ENCODE measurements at regions not wholly inside any gene's neighbourhood (a gene's known extent, or its start where the extent isn't known, plus 50 kb on each side); places are given as distances from the start of the nearest gene placed in this dataset.

DNA sequence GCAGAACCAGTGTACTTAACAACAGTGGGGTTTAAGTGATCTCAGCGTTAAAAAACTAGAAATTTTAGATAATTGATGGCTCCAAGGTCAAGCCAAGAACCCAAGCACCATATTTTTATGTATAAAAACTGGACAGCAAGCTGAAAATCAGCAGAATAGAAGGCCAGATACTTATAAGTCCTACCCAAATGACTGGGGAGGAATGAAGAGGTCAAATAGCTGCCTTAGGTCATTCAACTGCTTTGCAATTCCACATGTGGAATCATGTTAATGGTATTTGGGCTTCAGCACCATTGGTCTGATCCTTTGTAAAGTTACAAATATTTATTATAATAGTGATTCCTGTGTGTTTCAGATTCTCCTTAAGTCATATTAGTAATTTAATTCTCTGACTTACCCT lies 108.4 kb downstream of the FAT3 start (continued):
- TF ChIP-seq, protein P1, sequence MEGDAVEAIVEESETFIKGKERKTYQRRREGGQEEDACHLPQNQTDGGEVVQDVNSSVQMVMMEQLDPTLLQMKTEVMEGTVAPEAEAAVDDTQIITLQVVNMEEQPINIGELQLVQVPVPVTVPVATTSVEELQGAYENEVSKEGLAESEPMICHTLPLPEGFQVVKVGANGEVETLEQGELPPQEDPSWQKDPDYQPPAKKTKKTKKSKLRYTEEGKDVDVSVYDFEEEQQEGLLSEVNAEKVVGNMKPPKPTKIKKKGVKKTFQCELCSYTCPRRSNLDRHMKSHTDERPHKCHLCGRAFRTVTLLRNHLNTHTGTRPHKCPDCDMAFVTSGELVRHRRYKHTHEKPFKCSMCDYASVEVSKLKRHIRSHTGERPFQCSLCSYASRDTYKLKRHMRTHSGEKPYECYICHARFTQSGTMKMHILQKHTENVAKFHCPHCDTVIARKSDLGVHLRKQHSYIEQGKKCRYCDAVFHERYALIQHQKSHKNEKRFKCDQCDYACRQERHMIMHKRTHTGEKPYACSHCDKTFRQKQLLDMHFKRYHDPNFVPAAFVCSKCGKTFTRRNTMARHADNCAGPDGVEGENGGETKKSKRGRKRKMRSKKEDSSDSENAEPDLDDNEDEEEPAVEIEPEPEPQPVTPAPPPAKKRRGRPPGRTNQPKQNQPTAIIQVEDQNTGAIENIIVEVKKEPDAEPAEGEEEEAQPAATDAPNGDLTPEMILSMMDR (conservative IDR thresholded peaks at IDR 0.05; ENCODE audit: low read depth in 2 of 2) = no peak
- TF ChIP-seq ZNF331 (CRISPR knock-in tag; IDR thresholded peaks at IDR 0.05; ENCODE audit: low read depth) = no peak
- TF ChIP-seq, protein P2, sequence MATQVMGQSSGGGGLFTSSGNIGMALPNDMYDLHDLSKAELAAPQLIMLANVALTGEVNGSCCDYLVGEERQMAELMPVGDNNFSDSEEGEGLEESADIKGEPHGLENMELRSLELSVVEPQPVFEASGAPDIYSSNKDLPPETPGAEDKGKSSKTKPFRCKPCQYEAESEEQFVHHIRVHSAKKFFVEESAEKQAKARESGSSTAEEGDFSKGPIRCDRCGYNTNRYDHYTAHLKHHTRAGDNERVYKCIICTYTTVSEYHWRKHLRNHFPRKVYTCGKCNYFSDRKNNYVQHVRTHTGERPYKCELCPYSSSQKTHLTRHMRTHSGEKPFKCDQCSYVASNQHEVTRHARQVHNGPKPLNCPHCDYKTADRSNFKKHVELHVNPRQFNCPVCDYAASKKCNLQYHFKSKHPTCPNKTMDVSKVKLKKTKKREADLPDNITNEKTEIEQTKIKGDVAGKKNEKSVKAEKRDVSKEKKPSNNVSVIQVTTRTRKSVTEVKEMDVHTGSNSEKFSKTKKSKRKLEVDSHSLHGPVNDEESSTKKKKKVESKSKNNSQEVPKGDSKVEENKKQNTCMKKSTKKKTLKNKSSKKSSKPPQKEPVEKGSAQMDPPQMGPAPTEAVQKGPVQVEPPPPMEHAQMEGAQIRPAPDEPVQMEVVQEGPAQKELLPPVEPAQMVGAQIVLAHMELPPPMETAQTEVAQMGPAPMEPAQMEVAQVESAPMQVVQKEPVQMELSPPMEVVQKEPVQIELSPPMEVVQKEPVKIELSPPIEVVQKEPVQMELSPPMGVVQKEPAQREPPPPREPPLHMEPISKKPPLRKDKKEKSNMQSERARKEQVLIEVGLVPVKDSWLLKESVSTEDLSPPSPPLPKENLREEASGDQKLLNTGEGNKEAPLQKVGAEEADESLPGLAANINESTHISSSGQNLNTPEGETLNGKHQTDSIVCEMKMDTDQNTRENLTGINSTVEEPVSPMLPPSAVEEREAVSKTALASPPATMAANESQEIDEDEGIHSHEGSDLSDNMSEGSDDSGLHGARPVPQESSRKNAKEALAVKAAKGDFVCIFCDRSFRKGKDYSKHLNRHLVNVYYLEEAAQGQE (IDR thresholded peaks at IDR 0.05; ENCODE audit: unreplicated experiment) = no peak

DNA sequence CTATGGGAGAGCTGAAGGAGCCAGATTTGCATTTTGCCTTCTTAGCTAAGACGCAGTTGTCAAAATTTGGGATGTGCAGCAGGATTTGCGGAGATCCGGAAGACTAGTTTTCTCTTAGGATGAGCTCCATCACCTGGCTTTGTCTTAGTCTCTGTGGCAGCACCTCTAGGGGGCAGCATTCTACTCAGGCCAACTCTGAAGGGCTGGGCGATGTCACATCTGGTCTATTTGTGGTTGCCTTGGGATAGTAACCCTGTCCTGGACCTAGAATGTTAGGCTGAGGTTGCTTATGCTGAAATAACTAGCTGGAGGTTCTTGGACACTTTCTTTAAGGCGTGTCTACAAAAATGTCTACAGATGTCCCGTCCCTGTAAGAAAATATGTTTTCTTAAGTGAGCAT lies 116.2 kb downstream of the FAT3 start:
- H3K27me3 Mint-ChIP-seq (ENCODE audit: insufficient read depth, low read depth, poor library complexity) = peaks cover 2% of the 10 kb centered on the region
- ATAC-seq = peak; percentile 96

More for the DNA sequence above, 116.2 kb downstream of the FAT3 start:
- peak; percentile 87 for DNase-seq (ENCODE audit: low spot score)
- Mint-ChIP-seq H3K27ac (no peak overlapping the region; the same call in 1 of the 2 replicates), H3K9me3 (no peaks in the 10 kb centered on the region), H3K4me1 (peaks cover 50% of the 10 kb centered on the region), H3K36me3 (ENCODE audit: low read depth) (peaks cover 15% of the 10 kb centered on the region; the same call in 2 of the 3 replicates), H3K4me3 (no peak overlapping the region)
- Histone ChIP-seq H4K20me1 (replicated peaks; ENCODE audit: insufficient read depth) (no peaks in the 10 kb centered on the region), H2AFZ (no peak overlapping the region), H3F3A (replicated peaks; ENCODE audit: low read depth) (no peaks in the 10 kb centered on the region), H3K9me2 (ENCODE audit: insufficient read depth) (no peaks in the 10 kb centered on the region), H3K4me2 (no peak overlapping the region), H3K36me3 (ENCODE audit: insufficient read depth) (no peaks in the 10 kb centered on the region), H3K79me2 (replicated peaks; ENCODE audit: insufficient read depth) (peaks cover 99% of the 10 kb centered on the region), H3K27me3 (ENCODE audit: insufficient read depth) (no peaks in the 10 kb centered on the region), H3K4me1 (ENCODE audit: insufficient read depth) (peaks cover 24% of the 10 kb centered on the region), H3K27ac (ENCODE audit: low read depth) (no peak overlapping the region), H3K4me3 (no peak overlapping the region)
- TF ChIP-seq, protein P1 (conservative IDR thresholded peaks at IDR 0.05; ENCODE audit: low read depth in 2 of 2) = peak; percentile 90 to 92
- TF ChIP-seq, protein P3, sequence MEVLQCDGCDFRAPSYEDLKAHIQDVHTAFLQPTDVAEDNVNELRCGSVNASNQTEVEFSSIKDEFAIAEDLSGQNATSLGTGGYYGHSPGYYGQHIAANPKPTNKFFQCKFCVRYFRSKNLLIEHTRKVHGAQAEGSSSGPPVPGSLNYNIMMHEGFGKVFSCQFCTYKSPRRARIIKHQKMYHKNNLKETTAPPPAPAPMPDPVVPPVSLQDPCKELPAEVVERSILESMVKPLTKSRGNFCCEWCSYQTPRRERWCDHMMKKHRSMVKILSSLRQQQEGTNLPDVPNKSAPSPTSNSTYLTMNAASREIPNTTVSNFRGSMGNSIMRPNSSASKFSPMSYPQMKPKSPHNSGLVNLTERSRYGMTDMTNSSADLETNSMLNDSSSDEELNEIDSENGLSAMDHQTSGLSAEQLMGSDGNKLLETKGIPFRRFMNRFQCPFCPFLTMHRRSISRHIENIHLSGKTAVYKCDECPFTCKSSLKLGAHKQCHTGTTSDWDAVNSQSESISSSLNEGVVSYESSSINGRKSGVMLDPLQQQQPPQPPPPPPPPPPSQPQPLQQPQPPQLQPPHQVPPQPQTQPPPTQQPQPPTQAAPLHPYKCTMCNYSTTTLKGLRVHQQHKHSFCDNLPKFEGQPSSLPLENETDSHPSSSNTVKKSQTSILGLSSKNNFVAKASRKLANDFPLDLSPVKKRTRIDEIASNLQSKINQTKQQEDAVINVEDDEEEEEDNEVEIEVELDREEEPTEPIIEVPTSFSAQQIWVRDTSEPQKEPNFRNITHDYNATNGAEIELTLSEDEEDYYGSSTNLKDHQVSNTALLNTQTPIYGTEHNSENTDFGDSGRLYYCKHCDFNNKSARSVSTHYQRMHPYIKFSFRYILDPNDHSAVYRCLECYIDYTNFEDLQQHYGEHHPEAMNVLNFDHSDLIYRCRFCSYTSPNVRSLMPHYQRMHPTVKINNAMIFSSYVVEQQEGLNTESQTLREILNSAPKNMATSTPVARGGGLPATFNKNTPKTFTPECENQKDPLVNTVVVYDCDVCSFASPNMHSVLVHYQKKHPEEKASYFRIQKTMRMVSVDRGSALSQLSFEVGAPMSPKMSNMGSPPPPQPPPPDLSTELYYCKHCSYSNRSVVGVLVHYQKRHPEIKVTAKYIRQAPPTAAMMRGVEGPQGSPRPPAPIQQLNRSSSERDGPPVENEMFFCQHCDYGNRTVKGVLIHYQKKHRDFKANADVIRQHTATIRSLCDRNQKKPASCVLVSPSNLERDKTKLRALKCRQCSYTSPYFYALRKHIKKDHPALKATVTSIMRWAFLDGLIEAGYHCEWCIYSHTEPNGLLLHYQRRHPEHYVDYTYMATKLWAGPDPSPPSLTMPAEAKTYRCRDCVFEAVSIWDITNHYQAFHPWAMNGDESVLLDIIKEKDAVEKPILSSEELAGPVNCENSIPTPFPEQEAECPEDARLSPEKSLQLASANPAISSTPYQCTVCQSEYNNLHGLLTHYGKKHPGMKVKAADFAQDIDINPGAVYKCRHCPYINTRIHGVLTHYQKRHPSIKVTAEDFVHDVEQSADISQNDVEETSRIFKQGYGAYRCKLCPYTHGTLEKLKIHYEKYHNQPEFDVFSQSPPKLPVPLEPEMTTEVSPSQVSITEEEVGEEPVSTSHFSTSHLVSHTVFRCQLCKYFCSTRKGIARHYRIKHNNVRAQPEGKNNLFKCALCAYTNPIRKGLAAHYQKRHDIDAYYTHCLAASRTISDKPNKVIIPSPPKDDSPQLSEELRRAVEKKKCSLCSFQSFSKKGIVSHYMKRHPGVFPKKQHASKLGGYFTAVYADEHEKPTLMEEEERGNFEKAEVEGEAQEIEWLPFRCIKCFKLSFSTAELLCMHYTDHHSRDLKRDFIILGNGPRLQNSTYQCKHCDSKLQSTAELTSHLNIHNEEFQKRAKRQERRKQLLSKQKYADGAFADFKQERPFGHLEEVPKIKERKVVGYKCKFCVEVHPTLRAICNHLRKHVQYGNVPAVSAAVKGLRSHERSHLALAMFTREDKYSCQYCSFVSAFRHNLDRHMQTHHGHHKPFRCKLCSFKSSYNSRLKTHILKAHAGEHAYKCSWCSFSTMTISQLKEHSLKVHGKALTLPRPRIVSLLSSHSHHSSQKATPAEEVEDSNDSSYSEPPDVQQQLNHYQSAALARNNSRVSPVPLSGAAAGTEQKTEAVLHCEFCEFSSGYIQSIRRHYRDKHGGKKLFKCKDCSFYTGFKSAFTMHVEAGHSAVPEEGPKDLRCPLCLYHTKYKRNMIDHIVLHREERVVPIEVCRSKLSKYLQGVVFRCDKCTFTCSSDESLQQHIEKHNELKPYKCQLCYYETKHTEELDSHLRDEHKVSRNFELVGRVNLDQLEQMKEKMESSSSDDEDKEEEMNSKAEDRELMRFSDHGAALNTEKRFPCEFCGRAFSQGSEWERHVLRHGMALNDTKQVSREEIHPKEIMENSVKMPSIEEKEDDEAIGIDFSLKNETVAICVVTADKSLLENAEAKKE (CRISPR knock-in tag; IDR thresholded peaks at IDR 0.05) = peak; percentile 84; the same call in 1 of the 2 replicates
- no peak for TF ChIP-seq ZNF331 (CRISPR knock-in tag; IDR thresholded peaks at IDR 0.05; ENCODE audit: low read depth)

Measured in GM23338 (cell line).